B cell (primary cell): ENCODE measurements at regions not wholly inside any gene's neighbourhood (a gene's known extent, or its start where the extent isn't known, plus 50 kb on each side); places are given as distances from the start of the nearest gene placed in this dataset.

Experiments
- CTCF ChIP-seq: fragments of 200-600 bp; IDR thresholded peaks from one replicate; pipeline ENCODE4 v1.8.0; 2022; ENCODE audit warnings: antibody characterized with exemption, mild to moderate bottlenecking
- EZH2 ChIP-seq: IDR thresholded peaks from 2 replicates; pipeline ENCODE4 v1.6.1; 2012; ENCODE audit warnings: borderline replicate concordance, low read depth, mild to moderate bottlenecking, moderate library complexity, low read length; ENCODE audit not compliant: insufficient read depth, poor library complexity, severe bottlenecking

GRCh38 chr20:6420336-6420735 lies 297.5 kb upstream of the FERMT1 start:
- TF ChIP-seq CTCF, result no peak
- no peak for TF ChIP-seq EZH2
